Left ventricle myocardium inferior (tissue), 1 donor: ENCODE measurements at regions not wholly inside any gene's neighbourhood (a gene's known extent, or its start where the extent isn't known, plus 50 kb on each side); places are given as distances from the start of the nearest gene placed in this dataset.

Source experiments
- DNase-seq: peaks from one replicate; pipeline ENCODE4 v3.0.0-alpha.2; 2020
- H3K27ac ChIP-seq: fragments of 200-600 bp; replicated peaks from 2 replicates; pipeline ENCODE4 v1.8.0; 2021
- H3K27me3 ChIP-seq: fragments of 200-600 bp; 2 replicates; pipeline ENCODE4 v1.8.0; 2021; ENCODE audit warnings: low read depth
- H3K36me3 ChIP-seq: fragments of 200-600 bp; 2 replicates; pipeline ENCODE4 v1.8.0; 2021
- H3K4me1 ChIP-seq: fragments of 200-600 bp; 2 replicates; pipeline ENCODE4 v1.8.0; 2021
- H3K4me3 ChIP-seq: fragments of 200-600 bp; 2 replicates; pipeline ENCODE4 v1.8.0; 2021; ENCODE audit warnings: mild to moderate bottlenecking, moderate library complexity
- H3K9me3 ChIP-seq: fragments of 200-600 bp; replicated peaks from 2 replicates; pipeline ENCODE4 v1.8.0; 2021
- CTCF ChIP-seq: fragments of 200-600 bp; IDR thresholded peaks from 2 replicates; pipeline ENCODE4 v1.8.0; 2021; ENCODE audit warnings: antibody characterized with exemption, mild to moderate bottlenecking, borderline replicate concordance
- intact Hi-C: fragments of 100-400 bp; cut with micrococcal nuclease; formaldehyde crosslinking; loops from one replicate; pipeline ENCODE4 v1.11.0; 2022
- donor health status: DM: no; HTN: yes; CAD: no; lungs with severe emphysema.

- intact Hi-C loops: no loop called here
- H3K4me1 ChIP-seq: no peaks in the 10 kb centered on the region
- no peak overlapping the region for H3K27ac ChIP-seq
- H3K9me3 ChIP-seq: no peaks in the 10 kb centered on the region
- H3K4me3 ChIP-seq: no peak overlapping the region
- DNase-seq: no peak
- no peak for TF ChIP-seq CTCF
- H3K36me3 ChIP-seq: no peaks in the 10 kb centered on the region
- no peaks in the 10 kb centered on the region for H3K27me3 ChIP-seq
These were observed 315.8 kb downstream of the RAB28 start for GRCh38 chr4:13168326-13168725.

DNA sequence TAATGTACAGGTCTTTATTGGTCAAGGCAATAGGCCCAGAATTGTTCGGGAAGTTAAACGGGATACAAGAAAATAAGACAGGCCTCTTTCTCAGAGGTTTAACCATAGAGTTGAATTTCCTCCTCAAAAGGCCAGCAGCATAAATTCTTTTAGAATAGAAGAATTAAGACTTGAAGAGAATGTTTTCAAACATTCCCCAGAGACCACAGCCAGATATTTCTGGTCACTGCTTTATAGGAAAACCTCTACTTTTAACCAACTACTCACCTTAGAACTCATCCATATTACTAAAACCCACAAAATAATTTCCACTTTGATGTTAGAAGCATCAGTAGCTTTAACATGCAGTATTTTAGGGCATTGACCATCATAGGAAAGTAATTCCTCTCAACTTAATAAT is 317.9 kb downstream of the RAB28 start:
- Histone ChIP-seq H3K4me3 (no peak overlapping the region), H3K27ac (no peak overlapping the region), H3K4me1 (no peaks in the 10 kb centered on the region), H3K27me3 (no peaks in the 10 kb centered on the region), H3K36me3 (no peaks in the 10 kb centered on the region), H3K9me3 (no peaks in the 10 kb centered on the region)
- DNase-seq: no peak
- intact Hi-C loops: no loop called here
- no peak for TF ChIP-seq CTCF

GRCh38 chr4:13164783-13165331 is 319.3 kb downstream of the RAB28 start:
- no peak for TF ChIP-seq CTCF
- Histone ChIP-seq H3K9me3 (no peaks in the 10 kb centered on the region), H3K27me3 (no peaks in the 10 kb centered on the region), H3K4me3 (no peak overlapping the region), H3K36me3 (no peaks in the 10 kb centered on the region), H3K27ac (no peak overlapping the region), H3K4me1 (no peaks in the 10 kb centered on the region)
- intact Hi-C loops: no loop called here
- DNase-seq: no peak

DNA sequence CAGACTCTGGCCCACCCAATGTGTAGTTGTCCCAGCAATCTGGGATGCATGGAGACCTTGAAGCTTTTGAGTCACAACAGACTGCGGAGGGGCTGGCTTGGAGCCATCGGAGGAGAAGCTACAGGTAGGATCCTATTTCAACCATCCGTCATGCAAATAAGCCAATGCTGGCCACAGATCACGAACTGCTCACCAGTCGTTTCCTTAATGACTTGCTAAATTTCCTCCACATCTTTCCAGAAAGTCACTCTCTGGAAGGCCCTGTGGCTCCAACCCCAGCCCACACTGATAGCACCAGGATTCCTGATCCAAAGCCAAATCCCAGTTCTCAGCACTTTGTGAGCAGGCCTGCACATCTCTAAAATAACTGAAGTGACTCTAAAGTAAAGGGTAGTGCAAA is 321.3 kb downstream of the RAB28 start:
- no peak overlapping the region for H3K27ac ChIP-seq
- H3K4me3 ChIP-seq: no peak overlapping the region
- no peaks in the 10 kb centered on the region for H3K36me3 ChIP-seq
- H3K4me1 ChIP-seq: no peaks in the 10 kb centered on the region
- intact Hi-C loops: no loop called here
- TF ChIP-seq CTCF: no peak
- H3K27me3 ChIP-seq: no peaks in the 10 kb centered on the region
- no peaks in the 10 kb centered on the region for H3K9me3 ChIP-seq
- DNase-seq: no peak

- no peaks in the 10 kb centered on the region for H3K9me3 ChIP-seq
- intact Hi-C loops: no loop called here
- DNase-seq: no peak
- H3K4me3 ChIP-seq: no peak overlapping the region
- no peaks in the 10 kb centered on the region for H3K36me3 ChIP-seq
- TF ChIP-seq CTCF: no peak
- peak overlapping the region; percentile 21 for H3K27ac ChIP-seq
- no peaks in the 10 kb centered on the region for H3K4me1 ChIP-seq
- H3K27me3 ChIP-seq: no peaks in the 10 kb centered on the region
These were observed 323.2 kb downstream of the RAB28 start for GRCh38 chr4:13160920-13161319.
